ENCODE measurements at regions not wholly inside any gene's neighbourhood (a gene's known extent, or its start where the extent isn't known, plus 50 kb on each side); places are given as distances from the start of the nearest gene placed in this dataset.
"Not testable (repeated sequence)": the region's sequence is repeated elsewhere in the genome, so short reads cannot be mapped to it uniquely, and the experiment has no call there.

DNA sequence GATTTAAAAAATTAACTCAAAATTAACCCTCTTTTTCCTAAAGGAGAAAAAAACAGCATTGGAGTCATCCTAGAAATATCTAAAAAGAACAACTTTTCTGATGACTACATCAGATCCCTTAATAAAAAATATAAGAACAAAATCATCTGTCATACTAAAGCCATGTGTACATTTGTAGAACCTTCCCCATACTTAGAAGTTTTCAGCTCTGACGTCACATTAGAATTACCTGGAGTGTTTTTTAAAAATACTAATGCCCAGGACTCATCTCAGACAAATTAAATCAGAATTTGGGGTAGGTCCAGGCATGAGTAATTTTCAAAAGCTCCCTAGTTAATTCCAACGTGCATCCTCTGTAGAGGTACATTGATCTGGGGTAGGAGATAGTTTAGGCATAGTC lies 598.0 kb downstream of the DSC3 start:
- no peak for DNase-seq
- no peaks in the 10 kb centered on the region for H3K9me3 ChIP-seq
- H3K27me3 ChIP-seq: no peaks in the 10 kb centered on the region
- TF ChIP-seq POLR2A (IDR thresholded peaks at IDR 0.05): no peak
- TF ChIP-seq, protein P1, sequence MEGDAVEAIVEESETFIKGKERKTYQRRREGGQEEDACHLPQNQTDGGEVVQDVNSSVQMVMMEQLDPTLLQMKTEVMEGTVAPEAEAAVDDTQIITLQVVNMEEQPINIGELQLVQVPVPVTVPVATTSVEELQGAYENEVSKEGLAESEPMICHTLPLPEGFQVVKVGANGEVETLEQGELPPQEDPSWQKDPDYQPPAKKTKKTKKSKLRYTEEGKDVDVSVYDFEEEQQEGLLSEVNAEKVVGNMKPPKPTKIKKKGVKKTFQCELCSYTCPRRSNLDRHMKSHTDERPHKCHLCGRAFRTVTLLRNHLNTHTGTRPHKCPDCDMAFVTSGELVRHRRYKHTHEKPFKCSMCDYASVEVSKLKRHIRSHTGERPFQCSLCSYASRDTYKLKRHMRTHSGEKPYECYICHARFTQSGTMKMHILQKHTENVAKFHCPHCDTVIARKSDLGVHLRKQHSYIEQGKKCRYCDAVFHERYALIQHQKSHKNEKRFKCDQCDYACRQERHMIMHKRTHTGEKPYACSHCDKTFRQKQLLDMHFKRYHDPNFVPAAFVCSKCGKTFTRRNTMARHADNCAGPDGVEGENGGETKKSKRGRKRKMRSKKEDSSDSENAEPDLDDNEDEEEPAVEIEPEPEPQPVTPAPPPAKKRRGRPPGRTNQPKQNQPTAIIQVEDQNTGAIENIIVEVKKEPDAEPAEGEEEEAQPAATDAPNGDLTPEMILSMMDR (IDR thresholded peaks at IDR 0.05): no peak
- no peak overlapping the region for H3K27ac ChIP-seq
- H3K4me1 ChIP-seq: no peaks in the 10 kb centered on the region
- no peak for ATAC-seq
- no peaks in the 10 kb centered on the region for H3K36me3 ChIP-seq (replicated peaks in 1 of 2; ENCODE audit: insufficient read depth in 1 of 2, low read depth in 2 of 2)
- intact Hi-C loops (cut with DNase I): no loop called here
- H3K4me3 ChIP-seq: no peak overlapping the region
- WGBS, 2 donors: 33 to 37% methylated on average over 2 of the region's 2 CpGs

- H3K36me3 ChIP-seq (replicated peaks in 1 of 2; ENCODE audit: insufficient read depth in 1 of 2, low read depth in 2 of 2): no peaks in the 10 kb centered on the region
- H3K27me3 ChIP-seq: no peaks in the 10 kb centered on the region
- no peaks in the 10 kb centered on the region for H3K9me3 ChIP-seq
- ATAC-seq: no peak
- WGBS, 2 donors: 41 to 53% methylated on average over 2 of the region's 2 CpGs
- intact Hi-C loops (cut with DNase I): no loop called here
- DNase-seq: no peak
- H3K27ac ChIP-seq: no peak overlapping the region
- TF ChIP-seq, protein P1 (IDR thresholded peaks at IDR 0.05): no peak
- TF ChIP-seq POLR2A (IDR thresholded peaks at IDR 0.05): no peak
- H3K4me3 ChIP-seq: no peak overlapping the region
- no peaks in the 10 kb centered on the region for H3K4me1 ChIP-seq
Measured at GRCh38 chr18:30440351-30440750, 602.2 kb downstream of the DSC3 start.

GRCh38 chr18:30439174-30439573 lies 603.4 kb downstream of the DSC3 start:
- WGBS, 2 donors: 69 to 97% methylated on average over 2 of the region's 2 CpGs
- intact Hi-C loops (cut with DNase I): no loop called here
- no peak for ATAC-seq

DNA sequence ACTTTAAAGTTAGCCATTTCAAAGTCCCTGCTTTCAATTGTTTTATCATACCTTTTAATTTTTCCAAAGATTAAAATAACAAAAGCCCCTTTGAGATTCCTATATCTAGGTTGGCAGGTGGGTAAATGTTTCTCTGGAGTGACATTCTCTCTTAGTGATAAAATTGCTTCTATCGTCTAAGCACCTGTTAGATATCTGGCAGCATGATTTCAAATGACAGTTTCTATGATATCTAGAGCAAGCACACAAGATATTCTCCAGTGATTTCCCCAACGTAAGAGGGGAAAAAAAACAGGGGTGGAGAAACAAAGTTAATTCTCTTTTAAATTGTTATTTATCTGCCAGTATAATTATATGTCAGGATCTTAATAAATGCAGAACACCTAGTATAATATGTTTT lies 610.2 kb downstream of the DSC3 start:
- H3K4me3 ChIP-seq: no peak overlapping the region
- TF ChIP-seq, protein P1 (IDR thresholded peaks at IDR 0.05): no peak
- TF ChIP-seq POLR2A (IDR thresholded peaks at IDR 0.05): no peak
- H3K36me3 ChIP-seq (replicated peaks in 1 of 2; ENCODE audit: insufficient read depth in 1 of 2, low read depth in 2 of 2): no peaks in the 10 kb centered on the region
- no peaks in the 10 kb centered on the region for H3K27me3 ChIP-seq
- H3K9me3 ChIP-seq: no peaks in the 10 kb centered on the region
- 14 to 17% methylated on average over 2 of the region's 2 CpGs for WGBS, 2 donors
- ATAC-seq (no peak), DNase-seq (no peak)
- H3K27ac ChIP-seq: no peak overlapping the region
- H3K4me1 ChIP-seq: no peaks in the 10 kb centered on the region
- intact Hi-C loops (cut with DNase I): no loop called here

More at GRCh38 chr18:30439174-30439573, 603.4 kb downstream of the DSC3 start:
- DNase-seq: no peak
- no peaks in the 10 kb centered on the region for H3K4me1 ChIP-seq
- no peaks in the 10 kb centered on the region for H3K9me3 ChIP-seq
- TF ChIP-seq, protein P1 (IDR thresholded peaks at IDR 0.05): no peak
- no peak for TF ChIP-seq POLR2A (IDR thresholded peaks at IDR 0.05)
- no peak overlapping the region for H3K4me3 ChIP-seq
- no peaks in the 10 kb centered on the region for H3K36me3 ChIP-seq (replicated peaks in 1 of 2; ENCODE audit: insufficient read depth in 1 of 2, low read depth in 2 of 2)
- no peak overlapping the region for H3K27ac ChIP-seq
- no peaks in the 10 kb centered on the region for H3K27me3 ChIP-seq

GRCh38 chr18:30419399-30419798 lies 623.1 kb downstream of the DSC3 start:
- H3K4me3 ChIP-seq; H3K36me3 ChIP-seq (replicated peaks in 1 of 2; ENCODE audit: insufficient read depth in 1 of 2, low read depth in 2 of 2); DNase-seq; H3K4me1 ChIP-seq; H3K27ac ChIP-seq; intact Hi-C loops (cut with DNase I); H3K27me3 ChIP-seq; ATAC-seq; H3K9me3 ChIP-seq: not testable (repeated sequence)
- WGBS, 2 donors: 86 to 88% methylated on average over 11 of the region's 11 CpGs

Measured in body of pancreas (tissue), 4 donors.